Liver (tissue), 8 donors: ENCODE measurements at regions not wholly inside any gene's neighbourhood (a gene's known extent, or its start where the extent isn't known, plus 50 kb on each side); places are given as distances from the start of the nearest gene placed in this dataset.

ENCODE experiments used
- DNase-seq: peaks from one replicate; pipeline ENCODE4 v3.0.0-alpha.2; 2017; ENCODE audit warnings: low spot score
- H3K27ac ChIP-seq, 2 donors: one replicate each; pipeline ENCODE4 v1.7.0; 2013; ENCODE audit warnings: inconsistent platforms in 2 of 2, low read length in 2 of 2, control low read depth in 1 of 2, low read depth in 1 of 2, mild to moderate bottlenecking in 1 of 2
- H3K27me3 ChIP-seq, 4 donors: one replicate each; pipeline versions ENCODE4 v1.6.1 to v1.7.0; 2013; ENCODE audit warnings: low read length in 3 of 4, inconsistent platforms in 1 of 4, mild to moderate bottlenecking in 1 of 4, moderate library complexity in 1 of 4; ENCODE audit not compliant: control insufficient read depth in 4 of 4, insufficient read depth in 4 of 4
- H3K36me3 ChIP-seq, 4 donors: one replicate each; pipeline versions ENCODE4 v1.6.1 to v1.7.0; 2013; ENCODE audit warnings: low read length in 3 of 4, mild to moderate bottlenecking in 3 of 4, low read depth in 1 of 4, moderate library complexity in 1 of 4; ENCODE audit not compliant: control insufficient read depth in 4 of 4, insufficient read depth in 3 of 4
- H3K4me1 ChIP-seq, 4 donors: one replicate each; pipeline versions ENCODE4 v1.6.1 to v1.7.0; 2013; ENCODE audit warnings: low read length in 3 of 4, mild to moderate bottlenecking in 3 of 4, moderate library complexity in 1 of 4; ENCODE audit not compliant: control insufficient read depth in 4 of 4, insufficient read depth in 4 of 4
- H3K4me3 ChIP-seq, 3 donors: one replicate each; pipeline versions ENCODE4 v1.6.1 to v1.7.0; 2013; ENCODE audit warnings: low read length in 3 of 3, control low read depth in 1 of 3, low read depth in 1 of 3, mild to moderate bottlenecking in 1 of 3
- H3K9ac ChIP-seq, 2 donors: one replicate each; pipeline ENCODE4 v1.7.0; 2013; ENCODE audit warnings: low read length in 2 of 2, mild to moderate bottlenecking in 2 of 2, moderate library complexity in 2 of 2, control low read depth in 1 of 2, low read depth in 1 of 2
- H3K9me3 ChIP-seq, 4 donors: one replicate each; pipeline versions ENCODE4 v1.6.1 to v1.7.0; 2013; ENCODE audit warnings: low read length in 3 of 4; ENCODE audit not compliant: control insufficient read depth in 4 of 4
- ATF3 ChIP-seq: IDR thresholded peaks from 2 replicates; pipeline ENCODE4 v1.6.1; 2016; ENCODE audit warnings: antibody characterized with exemption
- CTCF ChIP-seq: fragments of 150-350 bp; IDR thresholded peaks from 2 replicates; pipeline ENCODE4 v1.5.1; 2017; ENCODE audit warnings: improper control_type of control experiment, low read depth, low read length; ENCODE audit not compliant: missing input control
- EGR1 ChIP-seq, 2 donors: IDR thresholded peaks; 2 replicates each; pipeline ENCODE4 v1.6.1; 2016 to 2018; ENCODE audit warnings: antibody characterized with exemption in 2 of 2, low read depth in 2 of 2
- FOXA1 ChIP-seq: IDR thresholded peaks from 2 replicates; pipeline ENCODE4 v1.6.1; 2016; ENCODE audit warnings: antibody characterized with exemption
- FOXA2 ChIP-seq: IDR thresholded peaks from 2 replicates; pipeline ENCODE4 v1.6.1; 2016; ENCODE audit warnings: antibody characterized with exemption
- GABPA ChIP-seq, 2 donors: IDR thresholded peaks in 1 of 2; conservative IDR thresholded peaks in 1 of 2; 2 replicates each; pipeline ENCODE4 v1.6.1; 2016; ENCODE audit warnings: antibody characterized with exemption in 2 of 2, mild to moderate bottlenecking in 1 of 2, moderate library complexity in 1 of 2
- HNF4A ChIP-seq, 2 donors: conservative IDR thresholded peaks; 2 replicates each; pipeline ENCODE4 v1.6.1; 2016; ENCODE audit warnings: antibody characterized with exemption in 2 of 2, mild to moderate bottlenecking in 2 of 2
- HNF4G ChIP-seq: IDR thresholded peaks from 2 replicates; pipeline ENCODE4 v1.6.1; 2016; ENCODE audit warnings: antibody characterized with exemption
- JUND ChIP-seq, 2 donors: IDR thresholded peaks; 2 replicates each; pipeline ENCODE4 v1.6.1; 2016; ENCODE audit warnings: antibody characterized with exemption in 2 of 2
- RAD21 ChIP-seq, 2 donors: IDR thresholded peaks; 2 replicates each; pipeline ENCODE4 v1.6.1; 2016; ENCODE audit warnings: antibody characterized with exemption in 2 of 2, mild to moderate bottlenecking in 2 of 2
- REST ChIP-seq: IDR thresholded peaks from 2 replicates; pipeline ENCODE4 v1.6.1; 2016; ENCODE audit warnings: antibody characterized with exemption, mild to moderate bottlenecking
- RXRA ChIP-seq, 2 donors: IDR thresholded peaks; 2 replicates each; pipeline ENCODE4 v1.6.1; 2017 to 2018; ENCODE audit warnings: antibody characterized with exemption in 2 of 2, mild to moderate bottlenecking in 1 of 2
- TAF1 ChIP-seq: conservative IDR thresholded peaks from 2 replicates; pipeline ENCODE4 v1.6.1; 2016; ENCODE audit warnings: antibody characterized with exemption, mild to moderate bottlenecking
- YY1 ChIP-seq: IDR thresholded peaks from 2 replicates; pipeline ENCODE4 v1.6.1; 2016; ENCODE audit warnings: antibody characterized with exemption, mild to moderate bottlenecking
- WGBS: extraction: QIAGEN DNeasy Blood & Tissue Kit; methylation state at CpG from one replicate; pipeline ENCODE4 v1.1.7; 2013; 5-methylcytosine and 5-hydroxymethylcytosine counted together
- TF ChIP-seq, protein P1 (sequence below): IDR thresholded peaks from 2 replicates; pipeline ENCODE4 v1.6.1; 2016; ENCODE audit warnings: antibody characterized with exemption
- donor health status: healthy.
- donor health status: healthy.
- donor health status: healthy.
- donor health status: healthy.
- donor health status: healthy.

DNA sequence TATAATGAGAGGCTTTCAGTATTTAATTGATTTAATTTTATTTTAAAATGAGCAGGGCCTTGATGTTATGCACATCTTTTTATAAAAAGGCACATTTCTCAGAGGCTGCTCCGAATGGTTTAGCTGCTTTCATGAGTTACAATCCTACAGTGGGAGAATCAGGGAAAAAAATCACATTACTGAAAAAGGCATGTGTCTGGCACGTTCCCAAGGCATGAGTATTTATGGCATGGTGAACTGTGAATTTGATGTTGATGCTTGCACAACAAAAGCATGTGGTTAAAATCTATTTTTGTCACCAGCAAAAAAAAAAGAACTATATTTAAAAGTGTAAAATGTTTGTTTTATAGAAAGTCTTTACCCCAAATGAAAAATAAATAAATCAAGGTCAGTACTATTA is 485.2 kb upstream of the ROBO2 start:
- DNase-seq: no peak
- H3K4me3 ChIP-seq: no peak overlapping the region
- H3K36me3 ChIP-seq: no peaks in the 10 kb centered on the region
- peaks cover 0 to 5% (median 3%) of the 10 kb centered on the region in 4 donors for H3K9me3 ChIP-seq
- no peak for TF ChIP-seq ATF3
- no peak for TF ChIP-seq RAD21 (IDR thresholded peaks at IDR 0.05)
- TF ChIP-seq FOXA2: no peak
- no peak for TF ChIP-seq EGR1 (IDR thresholded peaks at IDR 0.05; ENCODE audit: low read depth in 2 of 2)
- TF ChIP-seq YY1: no peak
- TF ChIP-seq, protein P1, sequence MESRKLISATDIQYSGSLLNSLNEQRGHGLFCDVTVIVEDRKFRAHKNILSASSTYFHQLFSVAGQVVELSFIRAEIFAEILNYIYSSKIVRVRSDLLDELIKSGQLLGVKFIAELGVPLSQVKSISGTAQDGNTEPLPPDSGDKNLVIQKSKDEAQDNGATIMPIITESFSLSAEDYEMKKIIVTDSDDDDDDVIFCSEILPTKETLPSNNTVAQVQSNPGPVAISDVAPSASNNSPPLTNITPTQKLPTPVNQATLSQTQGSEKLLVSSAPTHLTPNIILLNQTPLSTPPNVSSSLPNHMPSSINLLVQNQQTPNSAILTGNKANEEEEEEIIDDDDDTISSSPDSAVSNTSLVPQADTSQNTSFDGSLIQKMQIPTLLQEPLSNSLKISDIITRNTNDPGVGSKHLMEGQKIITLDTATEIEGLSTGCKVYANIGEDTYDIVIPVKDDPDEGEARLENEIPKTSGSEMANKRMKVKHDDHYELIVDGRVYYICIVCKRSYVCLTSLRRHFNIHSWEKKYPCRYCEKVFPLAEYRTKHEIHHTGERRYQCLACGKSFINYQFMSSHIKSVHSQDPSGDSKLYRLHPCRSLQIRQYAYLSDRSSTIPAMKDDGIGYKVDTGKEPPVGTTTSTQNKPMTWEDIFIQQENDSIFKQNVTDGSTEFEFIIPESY: no peak
- TF ChIP-seq HNF4A (conservative IDR thresholded peaks at IDR 0.05): no peak
- TF ChIP-seq GABPA (IDR thresholded peaks at IDR 0.05 in 1 of 2, conservative IDR thresholded peaks at IDR 0.05 in 1 of 2): no peak
- TF ChIP-seq RXRA (IDR thresholded peaks at IDR 0.05): no peak
- no peak for TF ChIP-seq TAF1
- no peak for TF ChIP-seq REST
- TF ChIP-seq FOXA1: no peak
- no peak for TF ChIP-seq HNF4G
- no peak for TF ChIP-seq CTCF
- no peak for TF ChIP-seq JUND (IDR thresholded peaks at IDR 0.05)
- no peak overlapping the region for H3K27ac ChIP-seq
- H3K4me1 ChIP-seq: no peaks in the 10 kb centered on the region
- no peak overlapping the region for H3K9ac ChIP-seq
- WGBS: 36% methylated on average over 2 of the region's 2 CpGs
- H3K27me3 ChIP-seq: no peaks in the 10 kb centered on the region

DNA sequence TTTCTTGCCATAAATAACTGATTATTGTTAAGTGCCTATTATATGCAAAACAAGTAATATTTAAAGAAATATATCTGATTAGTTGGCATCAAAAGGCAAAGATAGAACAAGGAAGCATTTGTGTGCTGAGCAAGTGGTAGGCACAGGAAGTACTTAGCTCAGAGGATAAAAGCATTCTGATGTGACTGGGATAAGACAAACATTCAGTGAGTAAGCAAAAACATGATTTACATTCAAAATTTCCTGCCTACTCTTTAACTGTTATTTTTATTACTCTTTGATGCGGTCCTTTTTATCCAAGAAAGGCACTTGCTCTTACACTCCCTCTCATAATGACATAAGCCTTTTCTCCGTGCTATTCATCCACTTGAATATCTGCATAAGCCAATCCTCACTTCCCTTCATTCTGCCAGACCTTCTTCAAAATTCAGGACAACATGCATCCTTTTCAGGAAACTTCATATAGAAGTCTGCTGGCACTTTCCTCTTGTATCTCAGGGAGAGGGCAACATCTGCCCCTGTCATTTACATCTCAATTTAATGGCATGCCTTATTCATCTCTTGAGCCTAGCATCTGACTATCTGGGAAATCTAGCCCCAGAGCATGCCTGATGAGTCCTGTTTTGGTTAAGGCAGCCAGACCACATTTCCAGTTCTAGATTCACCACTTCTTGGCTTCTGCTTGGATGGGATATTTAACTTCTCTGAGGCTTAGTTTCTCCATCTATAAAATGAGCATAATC is 478.2 kb upstream of the ROBO2 start:
- Histone ChIP-seq H3K9ac (no peak overlapping the region), H3K36me3 (no peaks in the 10 kb centered on the region), H3K27me3 (no peaks in the 10 kb centered on the region), H3K4me1 (no peaks in the 10 kb centered on the region), H3K27ac (no peak overlapping the region), H3K4me3 (no peak overlapping the region), H3K9me3 (no peaks in the 10 kb centered on the region)
- TF ChIP-seq RXRA (IDR thresholded peaks at IDR 0.05): no peak
- DNase-seq: no peak
- WGBS: 38% methylated on average over 2 of the region's 2 CpGs
